Heart left ventricle (tissue), 13 donors: ENCODE measurements at regions not wholly inside any gene's neighbourhood (a gene's known extent, or its start where the extent isn't known, plus 50 kb on each side); places are given as distances from the start of the nearest gene placed in this dataset.

Source experiments
- CTCF ChIP-seq, 12 donors: fragments of 200-600 bp; sonication (generic) in 4 of 12; IDR thresholded peaks; one replicate each; pipeline versions ENCODE4 v1.5.0 to v1.8.0; 2018 to 2022; ENCODE audit warnings: antibody characterized with exemption in 12 of 12, mild to moderate bottlenecking in 5 of 12
- POLR2A ChIP-seq, 2 donors: fragments of 450-650 bp; IDR thresholded peaks; one replicate each; pipeline ENCODE4 v1.6.1; 2017; ENCODE audit warnings: antibody characterized with exemption in 2 of 2, mild to moderate bottlenecking in 2 of 2, moderate library complexity in 2 of 2
- donor health status: ischemic (EF 13 %, LVEDD 7.1; RV severe dilation, severe dysfunction).
- donor health status: DM: no; HTN: yes; CAD: no.
- donor health status: DM: no; HTN: no; CAD: no.
- donor health status: ischemic (EF 25% LVEDD 6.9; RV normal size, moderate dysfunction).
- donor health status: ischemic (EF 25% LVEDD 5.7; RV mildly dilated, moderate dysfunction).
- donor health status: ischemic (EF 35%, LVEDD 5.7; RV mildly dilated, moderate dysfunction).
- donor health status: nonischemic (EF 11% LVEDD 7.7; RV severe dilation, severe dysfunction).
- donor health status: DM: yes; HTN: yes; CAD: no.
- donor health status: PGD.
- donor health status: ischemic (EF 29% LVEDD 5.4; RV normal size, mild dysfunction).
- donor health status: nonischemic (EF 23%, LVEDD 6.1; RV moderate dilation, normal function).

- TF ChIP-seq CTCF (IDR thresholded peaks at IDR 0.05), result no peak
- no peak for TF ChIP-seq POLR2A (IDR thresholded peaks at IDR 0.05)
Measured at GRCh38 chr6:133165235-133165634, 75.9 kb upstream of the EYA4 start.
